ENCODE measurements at regions not wholly inside any gene's neighbourhood (a gene's known extent, or its start where the extent isn't known, plus 50 kb on each side); places are given as distances from the start of the nearest gene placed in this dataset.

DNA sequence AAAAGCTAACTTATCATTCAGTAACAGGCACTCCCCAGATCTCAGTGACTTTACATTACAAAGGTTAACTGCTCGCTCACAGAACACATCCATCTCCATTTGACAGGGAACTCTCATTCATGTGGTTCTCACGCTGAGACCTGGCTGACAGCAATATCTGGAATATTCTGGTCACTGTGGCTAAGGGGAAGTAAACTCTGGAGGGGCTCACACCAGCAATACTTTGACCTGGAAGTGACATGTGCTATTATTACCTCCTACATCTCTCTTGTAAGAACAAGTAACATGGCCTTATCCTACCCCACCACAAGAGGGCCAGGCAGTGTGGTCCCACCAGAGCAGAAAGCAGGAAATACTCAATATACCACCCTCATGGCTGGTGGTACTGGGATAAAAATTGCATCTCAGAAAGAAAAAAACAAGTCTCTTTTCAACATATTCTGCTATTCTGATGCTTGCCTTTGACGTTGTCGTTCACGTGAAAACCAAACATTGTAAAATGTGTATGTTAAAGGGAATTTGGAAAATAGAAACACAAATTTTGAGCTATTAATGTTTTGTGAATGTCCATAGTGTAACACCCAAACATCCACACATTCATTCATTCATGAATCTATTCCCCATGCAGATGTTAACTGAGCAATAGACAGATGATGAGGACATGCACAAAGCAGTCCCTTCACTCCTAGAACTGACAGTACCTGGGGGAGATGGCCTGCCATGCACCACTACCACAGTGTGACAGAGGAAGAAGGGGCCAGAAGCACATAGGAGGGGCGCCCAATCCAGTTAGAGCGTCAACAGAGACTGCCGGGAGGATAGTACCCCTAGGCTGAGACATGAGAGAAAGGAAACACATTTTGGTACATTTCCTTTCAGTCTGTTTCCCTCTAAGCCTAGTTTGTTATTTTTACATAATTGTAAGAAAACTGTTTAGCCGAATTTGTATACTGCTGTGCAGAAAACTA, 166.0 kb upstream of the SP4 start:
- TF ChIP-seq BCL11A (IDR thresholded peaks at IDR 0.05; ENCODE audit: low read depth, low read length): no peak
- TF ChIP-seq POLR2AphosphoS5 (IDR thresholded peaks at IDR 0.05; ENCODE audit: low read length): no peak
- no peak for TF ChIP-seq EZH2 (IDR thresholded peaks at IDR 0.05; ENCODE audit: borderline replicate concordance, control insufficient read depth, low read depth, low read length)
